GM23248 (cell line): ENCODE measurements at regions not wholly inside any gene's neighbourhood (a gene's known extent, or its start where the extent isn't known, plus 50 kb on each side); places are given as distances from the start of the nearest gene placed in this dataset.

Source experiments
- DNase-seq: peaks from one replicate; pipeline ENCODE4 v3.0.0-alpha.2; 2015
- H2AFZ ChIP-seq: fragments of 200-600 bp; sonication (generic); 2 replicates; pipeline ENCODE4 v1.6.1; 2016; ENCODE audit warnings: antibody characterized with exemption
- H3F3A ChIP-seq: fragments of 200-600 bp; sonication (generic); 2 replicates; pipeline ENCODE4 v1.6.1; 2016; ENCODE audit warnings: mild to moderate bottlenecking, antibody characterized with exemption, mixed run types; ENCODE audit not compliant: insufficient read depth
- H3K27ac ChIP-seq: fragments of 200-600 bp; sonication (generic); 2 replicates; pipeline ENCODE4 v1.5.1; 2016; ENCODE audit warnings: mild to moderate bottlenecking
- H3K27me3 ChIP-seq: fragments of 200-600 bp; sonication (generic); replicated peaks from 2 replicates; pipeline ENCODE4 v1.6.1; 2016; ENCODE audit warnings: mild to moderate bottlenecking; ENCODE audit not compliant: insufficient read depth
- H3K36me3 ChIP-seq: fragments of 200-600 bp; sonication (generic); 2 replicates; pipeline ENCODE4 v1.6.1; 2016; ENCODE audit warnings: low read depth, mild to moderate bottlenecking
- H3K4me1 ChIP-seq: fragments of 200-600 bp; sonication (generic); 2 replicates; pipeline ENCODE4 v1.6.1; 2016; ENCODE audit warnings: mild to moderate bottlenecking; ENCODE audit not compliant: insufficient read depth
- H3K4me2 ChIP-seq: fragments of 200-600 bp; sonication (generic); one replicate; pipeline ENCODE4 v1.6.1; 2016; ENCODE audit warnings: mild to moderate bottlenecking; ENCODE audit not compliant: unreplicated experiment
- H3K4me3 ChIP-seq: fragments of 200-600 bp; sonication (generic); 2 replicates; pipeline ENCODE4 v1.5.1; 2016; ENCODE audit warnings: mild to moderate bottlenecking
- H3K79me2 ChIP-seq: fragments of 200-600 bp; sonication (generic); 2 replicates; pipeline ENCODE4 v1.6.1; 2016; ENCODE audit warnings: mild to moderate bottlenecking; ENCODE audit not compliant: insufficient read depth
- H3K9ac ChIP-seq: fragments of 200-600 bp; sonication (generic); 2 replicates; pipeline ENCODE4 v1.6.1; 2016; ENCODE audit warnings: mild to moderate bottlenecking
- H3K9me2 ChIP-seq: fragments of 200-600 bp; sonication (generic); 2 replicates; pipeline ENCODE4 v1.6.1; 2016; ENCODE audit warnings: mixed run types, mild to moderate bottlenecking, moderate library complexity; ENCODE audit not compliant: insufficient read depth
- H3K9me3 ChIP-seq: fragments of 200-600 bp; sonication (generic); one replicate; pipeline ENCODE4 v1.6.1; 2017; ENCODE audit warnings: low read depth
- H4K20me1 ChIP-seq: fragments of 200-600 bp; sonication (generic); 2 replicates; pipeline ENCODE4 v1.6.0; 2016; ENCODE audit not compliant: insufficient read depth
- EZH2 ChIP-seq: fragments of 200-600 bp; sonication (generic); IDR thresholded peaks from 2 replicates; pipeline ENCODE4 v1.6.1; 2018; ENCODE audit warnings: antibody characterized with exemption, mild to moderate bottlenecking; ENCODE audit not compliant: insufficient read depth, poor library complexity, severe bottlenecking
- EZH2phosphoT487 ChIP-seq: fragments of 200-600 bp; sonication (generic); IDR thresholded peaks from 2 replicates; pipeline ENCODE4 v1.6.1; 2018; ENCODE audit warnings: antibody characterized with exemption, moderate library complexity, mild to moderate bottlenecking, low read depth; ENCODE audit not compliant: insufficient read depth
- WGBS, 2 experiments: methylation state at CpG; one replicate each; pipeline ENCODE4 v1.1.6; 2015 to 2017; ENCODE audit warnings: low lambda C conversion rate in 2 of 2, low coverage in 1 of 2; ENCODE audit errors: missing lambda C conversion rate in 2 of 2; 5-methylcytosine and 5-hydroxymethylcytosine counted together
- in situ Hi-C: fragments of 300-500 bp; cut with MboI; formaldehyde crosslinking; loops from 2 replicates; pipeline ENCODE4 v1.15.0; 2020

DNA sequence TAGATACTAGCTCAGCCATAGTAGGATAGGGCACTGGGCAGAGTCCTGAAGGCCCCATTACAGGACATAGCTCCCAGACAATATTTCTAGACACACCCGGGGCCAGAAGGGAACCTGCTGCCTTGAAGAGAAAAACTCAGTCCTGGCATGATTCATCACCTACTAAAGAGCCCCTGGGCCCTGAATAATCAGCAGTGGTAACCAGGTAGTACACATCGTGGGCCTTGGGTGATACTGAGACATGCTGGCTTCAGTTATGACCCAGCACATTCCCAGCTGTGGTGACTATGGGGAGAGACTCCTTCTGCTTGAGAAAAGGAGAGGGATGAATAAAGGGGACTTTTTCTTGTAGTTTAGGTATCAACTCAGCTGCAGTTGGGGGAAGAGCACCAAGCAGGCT lies 104.3 kb upstream of the STK26 start:
- Histone ChIP-seq H3K27me3 (no peaks in the 10 kb centered on the region), H3K79me2 (no peaks in the 10 kb centered on the region), H3K9ac (no peak overlapping the region), H3K36me3 (no peaks in the 10 kb centered on the region), H3F3A (no peaks in the 10 kb centered on the region), H3K4me3 (no peak overlapping the region), H3K4me1 (no peaks in the 10 kb centered on the region), H3K9me3 (no peaks in the 10 kb centered on the region), H3K9me2 (no peaks in the 10 kb centered on the region), H2AFZ (no peak overlapping the region), H4K20me1 (no peaks in the 10 kb centered on the region), H3K27ac (no peak overlapping the region), H3K4me2 (no peak overlapping the region)
- 6 to 20% methylated on average over 2 of the region's 2 CpGs for WGBS, 2 experiments
- TF ChIP-seq EZH2phosphoT487 (no peak), EZH2 (no peak)
- no peak for DNase-seq
- in situ Hi-C loops: no loop called here

- H3K9ac ChIP-seq: no peak overlapping the region
- 16 to 29% methylated on average over 5 of the region's 5 CpGs for WGBS, 2 experiments
- TF ChIP-seq EZH2 (no peak), EZH2phosphoT487 (no peak)
These were observed 99.4 kb upstream of the STK26 start for GRCh38 chrX:131923614-131924250.

GRCh38 chrX:131938749-131939148 lies 84.4 kb upstream of the STK26 start:
- Histone ChIP-seq H3K27ac (no peak overlapping the region), H3K4me2 (no peak overlapping the region), H3K4me3 (no peak overlapping the region), H3K79me2 (no peaks in the 10 kb centered on the region), H3K9me2 (no peaks in the 10 kb centered on the region), H3K9me3 (no peaks in the 10 kb centered on the region), H3K36me3 (no peaks in the 10 kb centered on the region), H2AFZ (no peak overlapping the region), H4K20me1 (no peaks in the 10 kb centered on the region), H3K27me3 (no peaks in the 10 kb centered on the region), H3K9ac (no peak overlapping the region), H3F3A (no peaks in the 10 kb centered on the region), H3K4me1 (no peaks in the 10 kb centered on the region)
- no peak for TF ChIP-seq EZH2
- 40 to 42% methylated on average over 8 of the region's 8 CpGs for WGBS, 2 experiments
- DNase-seq: no peak
- in situ Hi-C loops: no loop called here

More at GRCh38 chrX:131923614-131924250, 99.4 kb upstream of the STK26 start:
- H3F3A ChIP-seq: no peaks in the 10 kb centered on the region
- H3K79me2 ChIP-seq: no peaks in the 10 kb centered on the region
- no peaks in the 10 kb centered on the region for H3K27me3 ChIP-seq
- H2AFZ ChIP-seq: no peak overlapping the region
- no peak for DNase-seq
- H3K4me3 ChIP-seq: no peak overlapping the region
- no peaks in the 10 kb centered on the region for H3K36me3 ChIP-seq
- no peak overlapping the region for H3K4me2 ChIP-seq
- H3K4me1 ChIP-seq: no peaks in the 10 kb centered on the region
- no peaks in the 10 kb centered on the region for H3K9me3 ChIP-seq
- no peaks in the 10 kb centered on the region for H3K9me2 ChIP-seq
- no peak overlapping the region for H3K27ac ChIP-seq
- no peaks in the 10 kb centered on the region for H4K20me1 ChIP-seq
- in situ Hi-C loops: no loop called here

GRCh38 chrX:131942034-131942433 lies 81.1 kb upstream of the STK26 start:
- 0 to 4% methylated on average over 2 of the region's 2 CpGs for WGBS, 2 experiments
- H4K20me1 ChIP-seq: no peaks in the 10 kb centered on the region
- no peak overlapping the region for H2AFZ ChIP-seq
- H3K9me2 ChIP-seq: no peaks in the 10 kb centered on the region
- no peak overlapping the region for H3K27ac ChIP-seq
- H3K79me2 ChIP-seq: no peaks in the 10 kb centered on the region
- no peaks in the 10 kb centered on the region for H3K4me1 ChIP-seq
- H3K9me3 ChIP-seq: no peaks in the 10 kb centered on the region
- no peaks in the 10 kb centered on the region for H3F3A ChIP-seq
- no peak overlapping the region for H3K9ac ChIP-seq
- in situ Hi-C loops: no loop called here
- H3K4me2 ChIP-seq: no peak overlapping the region
- no peak for TF ChIP-seq EZH2phosphoT487
- no peak for DNase-seq
- H3K27me3 ChIP-seq: no peaks in the 10 kb centered on the region
- H3K36me3 ChIP-seq: no peaks in the 10 kb centered on the region
- H3K4me3 ChIP-seq: no peak overlapping the region
